ENCODE measurements at regions not wholly inside any gene's neighbourhood (a gene's known extent, or its start where the extent isn't known, plus 50 kb on each side); places are given as distances from the start of the nearest gene placed in this dataset.

- CTCF ChIA-PET (ENCODE audit: low intra/inter-chr PET ratio, low total read pairs), result no interaction called here
- Histone ChIP-seq H3K4me3 (replicated peaks in 1 of 3; ENCODE audit: insufficient read depth in 1 of 3, low read depth in 2 of 3, low read length in 3 of 3) (no peak overlapping the region), H3K4me2 (ENCODE audit: low read depth, low read length) (no peak overlapping the region), H3K79me2 (ENCODE audit: insufficient read depth, low read length) (no peaks in the 10 kb centered on the region), H3K4me1 (ENCODE audit: insufficient read depth, low read length) (no peaks in the 10 kb centered on the region), H3K36me3 (replicated peaks in 1 of 2; ENCODE audit: control insufficient read depth in 1 of 2, insufficient read depth in 2 of 2, low read length in 2 of 2) (no peaks in the 10 kb centered on the region), H3K27ac (ENCODE audit: extremely low read length, insufficient read depth, low read length) (no peak overlapping the region), H4K20me1 (ENCODE audit: insufficient read depth, low read length) (no peaks in the 10 kb centered on the region), H3K9ac (ENCODE audit: insufficient read depth, low read depth, low read length) (no peak overlapping the region), H2AFZ (ENCODE audit: low read length) (no peak overlapping the region), H3K27me3 (ENCODE audit: control insufficient read depth in 1 of 2, insufficient read depth in 2 of 2, low read length in 2 of 2) (no peaks in the 10 kb centered on the region), H3K9me3 (ENCODE audit: low read length) (no peaks in the 10 kb centered on the region; the same call in 1 of the 2 replicates)
- POLR2A ChIA-PET, result no interaction called here
- FAIRE-seq, result no peak
- WGBS (ENCODE audit: low lambda C conversion rate), result 10% methylated on average over 4 of the region's 4 CpGs
- no peak for ATAC-seq
- no TSS peak for BruUV-seq (replicated peaks)
- in situ Hi-C loops (cut with HindIII; ENCODE audit: extremely low pct_ligation_motif_present, low pct_unique_long_range_greater_than_20kb) (no loop called here), intact Hi-C loops (cut with micrococcal nuclease; ENCODE audit: unreplicated experiment) (no loop called here)
- no peak for DNase-seq (ENCODE audit: low spot score)
- TF ChIP-seq KAT2B (IDR thresholded peaks at IDR 0.05; ENCODE audit: borderline replicate concordance, low read depth, low read length) (no peak), HMG20A (CRISPR knock-in tag; IDR thresholded peaks at IDR 0.05; ENCODE audit: borderline replicate concordance) (no peak), SP2 (CRISPR knock-in tag; IDR thresholded peaks at IDR 0.05) (no peak), ASH2L (IDR thresholded peaks at IDR 0.05; ENCODE audit: insufficient read length, low read depth, low read length) (no peak)
Observed at GRCh38 chr13:46948338-46948737, 51.5 kb upstream of the HTR2A start.

- Histone ChIP-seq H3K79me2 (ENCODE audit: insufficient read depth, low read length) (no peaks in the 10 kb centered on the region), H3K4me1 (ENCODE audit: insufficient read depth, low read length) (no peaks in the 10 kb centered on the region), H3K27me3 (ENCODE audit: control insufficient read depth in 1 of 2, insufficient read depth in 2 of 2, low read length in 2 of 2) (no peaks in the 10 kb centered on the region), H3K27ac (ENCODE audit: extremely low read length, insufficient read depth, low read length) (no peak overlapping the region), H3K4me2 (ENCODE audit: low read depth, low read length) (no peak overlapping the region), H2AFZ (ENCODE audit: low read length) (no peak overlapping the region), H3K4me3 (replicated peaks in 1 of 3; ENCODE audit: insufficient read depth in 1 of 3, low read depth in 2 of 3, low read length in 3 of 3) (no peak overlapping the region), H3K36me3 (replicated peaks in 1 of 2; ENCODE audit: control insufficient read depth in 1 of 2, insufficient read depth in 2 of 2, low read length in 2 of 2) (no peaks in the 10 kb centered on the region), H4K20me1 (ENCODE audit: insufficient read depth, low read length) (no peaks in the 10 kb centered on the region), H3K9me3 (ENCODE audit: low read length) (no peaks in the 10 kb centered on the region; the same call in 1 of the 2 replicates), H3K9ac (ENCODE audit: insufficient read depth, low read depth, low read length) (no peak overlapping the region)
- ChIA-PET POLR2A (no interaction called here), CTCF (ENCODE audit: low intra/inter-chr PET ratio, low total read pairs) (no interaction called here)
- ATAC-seq (no peak), FAIRE-seq (no peak), DNase-seq (ENCODE audit: low spot score) (no peak)
- in situ Hi-C loops (cut with HindIII; ENCODE audit: extremely low pct_ligation_motif_present, low pct_unique_long_range_greater_than_20kb) (no loop called here), intact Hi-C loops (cut with micrococcal nuclease; ENCODE audit: unreplicated experiment) (no loop called here)
- no TSS peak for BruUV-seq (replicated peaks)
- WGBS (ENCODE audit: low lambda C conversion rate), result 4% methylated on average over 4 of the region's 4 CpGs
- no peak for TF ChIP-seq SOX5 (CRISPR knock-in tag; IDR thresholded peaks at IDR 0.05; ENCODE audit: borderline replicate concordance)
- no peak for TF ChIP-seq USF2 (IDR thresholded peaks at IDR 0.05; ENCODE audit: low read depth, low read length)
- TF ChIP-seq USF2 (CRISPR knock-in tag; IDR thresholded peaks at IDR 0.05; ENCODE audit: borderline replicate concordance), result no peak
- no peak for TF ChIP-seq ZBTB1 (CRISPR knock-in tag; IDR thresholded peaks at IDR 0.05; ENCODE audit: borderline replicate concordance)
- TF ChIP-seq GATAD1 (CRISPR knock-in tag; IDR thresholded peaks at IDR 0.05), result no peak
- no peak for TF ChIP-seq ZNF281 (CRISPR knock-in tag; IDR thresholded peaks at IDR 0.05; ENCODE audit: borderline replicate concordance)
- no peak for TF ChIP-seq TEF (CRISPR knock-in tag; IDR thresholded peaks at IDR 0.05)
Observed at GRCh38 chr13:46947425-46948191, 50.8 kb upstream of the HTR2A start.

Data from HepG2 (cell line).